Right cardiac atrium (tissue), 5 donors: ENCODE measurements at regions not wholly inside any gene's neighbourhood (a gene's known extent, or its start where the extent isn't known, plus 50 kb on each side); places are given as distances from the start of the nearest gene placed in this dataset.
"Not testable (repeated sequence)": the region's sequence is repeated elsewhere in the genome, so short reads cannot be mapped to it uniquely, and the experiment has no call there.

Experiments
- ATAC-seq, 2 donors: fragments of 200-7000 bp; cut with Tn5 transposase; one replicate each; pipeline versions ENCODE4 v1.8.0 to v1.9.1; 2020; ENCODE audit warnings: moderate library complexity in 2 of 2, mild to moderate bottlenecking in 1 of 2
- DNase-seq, 3 donors: peaks; one replicate each; pipeline ENCODE4 v3.0.0-alpha.2; 2020
- H3K27ac ChIP-seq: one replicate; pipeline ENCODE4 v1.5.1; 2013; ENCODE audit warnings: mild to moderate bottlenecking, low read length, control low read depth, moderate library complexity
- H3K27me3 ChIP-seq: one replicate; pipeline ENCODE4 v1.6.1; 2013; ENCODE audit not compliant: control insufficient read depth, insufficient read depth
- H3K4me1 ChIP-seq: one replicate; pipeline ENCODE4 v1.6.1; 2013; ENCODE audit warnings: low read length; ENCODE audit not compliant: control insufficient read depth, insufficient read depth
- H3K4me3 ChIP-seq: one replicate; pipeline ENCODE4 v1.5.1; 2013; ENCODE audit warnings: low read length, control low read depth
- H3K9me3 ChIP-seq: one replicate; pipeline ENCODE4 v1.6.1; 2013; ENCODE audit warnings: low read length; ENCODE audit not compliant: control insufficient read depth
- WGBS: extraction: QIAGEN DNeasy Blood & Tissue Kit; methylation state at CpG from one replicate; pipeline ENCODE4 v1.1.7; 2013; 5-methylcytosine and 5-hydroxymethylcytosine counted together
- intact Hi-C, 4 donors: fragments of 100-400 bp; cut with DNase I; formaldehyde crosslinking; loops; one replicate each; pipeline versions ENCODE4 v1.11.0 to v1.14.0; 2022 to 2023
- donor health status: healthy with polysubstance abuse.
- donor health status: DM: no; HTN: yes; CAD: no.
- donor health status: DM: no; HTN: no; CAD: no.
- donor health status: DM: no; HTN: yes; CAD: no; lungs with severe emphysema.
- donor health status: DM: yes; HTN: yes; CAD: no.

DNA sequence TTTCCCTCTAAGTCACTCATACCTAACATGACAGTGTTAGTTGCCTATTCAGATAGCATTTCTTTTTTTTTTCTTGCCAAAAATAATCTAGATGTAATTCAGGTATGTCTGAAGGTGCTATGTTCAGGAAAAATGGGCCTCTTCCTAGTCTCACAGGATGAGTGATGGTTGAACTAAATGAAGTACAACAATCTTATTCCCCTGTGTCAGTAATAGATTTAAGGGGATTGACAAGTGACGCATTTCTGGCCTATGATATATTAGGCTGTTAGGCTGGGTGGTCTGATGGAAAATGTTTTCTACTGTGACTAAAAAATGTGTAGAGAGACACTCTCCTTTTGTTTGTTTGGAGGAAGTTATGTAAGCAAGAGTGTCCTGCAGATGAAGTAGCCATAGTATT lies 878.7 kb upstream of the SLITRK1 start:
- no peaks in the 10 kb centered on the region for H3K9me3 ChIP-seq
- WGBS, result 86% methylated on average over 1 of the region's 1 CpG
- intact Hi-C loops, result no loop called here

DNA sequence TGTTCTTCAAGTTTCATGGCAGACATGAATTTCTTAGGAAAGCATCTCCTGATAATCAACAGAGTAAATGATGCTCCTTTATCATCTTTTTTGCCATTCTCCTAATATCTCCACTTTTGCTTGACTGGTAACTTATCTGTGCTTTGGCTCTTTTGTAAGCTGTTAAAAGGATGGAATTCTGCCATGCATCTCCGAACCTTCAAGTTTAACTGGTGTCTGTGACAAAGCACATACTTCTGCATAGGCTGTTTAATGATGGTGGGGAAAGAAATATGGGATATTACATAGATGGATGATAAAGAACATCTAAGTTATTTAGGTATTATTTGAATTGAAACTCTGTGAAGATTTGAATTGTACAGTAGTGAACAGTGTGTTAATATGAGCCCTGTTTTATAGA lies 866.9 kb upstream of the SLITRK1 start:
- H3K4me3 ChIP-seq, result no peak overlapping the region
- no peaks in the 10 kb centered on the region for H3K9me3 ChIP-seq
- intact Hi-C loops, result no loop called here
- no peak overlapping the region for H3K27ac ChIP-seq
- no peak for ATAC-seq
- 22% methylated on average over 1 of the region's 1 CpG for WGBS
- no peaks in the 10 kb centered on the region for H3K27me3 ChIP-seq
- H3K4me1 ChIP-seq, result no peaks in the 10 kb centered on the region
- DNase-seq, result no peak

More for the DNA sequence above, 878.7 kb upstream of the SLITRK1 start:
- ATAC-seq (no peak), DNase-seq (no peak)
- Histone ChIP-seq H3K27ac (no peak overlapping the region), H3K4me1 (no peaks in the 10 kb centered on the region), H3K4me3 (no peak overlapping the region), H3K27me3 (no peaks in the 10 kb centered on the region)

- H3K4me3 ChIP-seq, result no peak overlapping the region
- intact Hi-C loops, result no loop called here
- H3K4me1 ChIP-seq, result no peaks in the 10 kb centered on the region
These were observed 862.8 kb upstream of the SLITRK1 start for GRCh38 chr13:84745051-84745551.

GRCh38 chr13:84744203-84744602 lies 861.9 kb upstream of the SLITRK1 start:
- Histone ChIP-seq H3K27ac (no peak overlapping the region), H3K9me3 (no peaks in the 10 kb centered on the region), H3K27me3 (no peaks in the 10 kb centered on the region), H3K4me1 (no peaks in the 10 kb centered on the region), H3K4me3 (no peak overlapping the region)
- 73% methylated on average over 1 of the region's 1 CpG for WGBS
- ATAC-seq (no peak), DNase-seq (no peak)
- intact Hi-C loops, result no loop called here

More at GRCh38 chr13:84745051-84745551, 862.8 kb upstream of the SLITRK1 start:
- no peak for ATAC-seq
- no peaks in the 10 kb centered on the region for H3K9me3 ChIP-seq
- no peak overlapping the region for H3K27ac ChIP-seq
- H3K27me3 ChIP-seq, result no peaks in the 10 kb centered on the region
- DNase-seq, result no peak
- WGBS, result 81% methylated on average over 5 of the region's 5 CpGs

DNA sequence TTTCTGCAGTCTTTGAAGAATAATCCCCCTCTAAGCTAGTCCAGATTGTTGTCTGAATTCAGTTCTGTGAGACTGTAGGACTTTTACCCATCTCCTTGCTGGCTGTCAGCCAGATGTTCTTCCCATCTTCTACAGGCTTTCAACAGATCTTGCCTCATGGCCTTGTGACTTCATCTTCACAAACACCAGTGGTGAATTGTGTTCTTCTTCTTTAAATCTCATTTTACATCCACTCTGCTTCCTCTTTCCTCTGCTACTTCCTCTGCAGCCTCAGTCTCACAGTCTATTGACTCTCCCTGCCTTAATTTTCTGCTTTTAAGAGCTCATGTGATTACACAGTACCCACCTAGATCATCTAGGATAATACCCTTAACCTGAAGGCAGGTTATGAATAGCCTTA lies 859.0 kb upstream of the SLITRK1 start:
- Histone ChIP-seq H3K4me1 (no peaks in the 10 kb centered on the region), H3K4me3 (no peak overlapping the region), H3K27ac (no peak overlapping the region), H3K27me3 (no peaks in the 10 kb centered on the region), H3K9me3 (no peaks in the 10 kb centered on the region)
- intact Hi-C loops, result no loop called here
- ATAC-seq (no peak), DNase-seq (no peak)

DNA sequence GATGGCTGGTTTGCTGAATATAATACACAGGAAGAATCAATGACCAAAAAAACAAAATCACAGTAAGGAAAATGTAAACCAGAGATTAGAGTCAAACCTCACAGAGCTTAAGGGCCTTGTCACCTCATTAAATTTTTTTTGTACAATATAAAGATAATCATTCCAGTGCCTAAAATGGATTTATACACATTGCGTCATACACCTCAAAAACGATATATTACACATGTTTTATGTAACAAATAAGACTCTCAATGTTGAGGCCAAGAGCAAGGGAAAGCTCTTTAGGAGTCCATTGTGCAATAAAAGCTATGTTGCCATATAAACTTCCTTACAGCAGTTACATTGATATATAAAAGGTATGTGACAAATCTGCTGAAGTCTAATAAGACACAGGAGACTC lies 856.7 kb upstream of the SLITRK1 start:
- ATAC-seq (no peak), DNase-seq (no peak)
- no peak overlapping the region for H3K4me3 ChIP-seq
- no peaks in the 10 kb centered on the region for H3K4me1 ChIP-seq
- whole genome bisulfite sequencing, result 59% methylated on average over 2 of the region's 2 CpGs
- intact Hi-C loops, result no loop called here
- H3K27ac ChIP-seq, result no peak overlapping the region
- no peaks in the 10 kb centered on the region for H3K9me3 ChIP-seq
- H3K27me3 ChIP-seq, result no peaks in the 10 kb centered on the region

- H3K4me3 ChIP-seq, result no peak overlapping the region
- intact Hi-C loops, result no loop called here
- no peaks in the 10 kb centered on the region for H3K4me1 ChIP-seq
- DNase-seq, result no peak
- WGBS, result 28% methylated on average over 1 of the region's 1 CpG
- H3K27ac ChIP-seq, result no peak overlapping the region
- no peak for ATAC-seq
- H3K9me3 ChIP-seq, result no peaks in the 10 kb centered on the region
- H3K27me3 ChIP-seq, result no peaks in the 10 kb centered on the region
These were observed 855.4 kb upstream of the SLITRK1 start for GRCh38 chr13:84737661-84738060.

- no peaks in the 10 kb centered on the region for H3K27me3 ChIP-seq
- 60% methylated on average over 2 of the region's 2 CpGs for WGBS
- H3K9me3 ChIP-seq, result no peaks in the 10 kb centered on the region
- intact Hi-C loops, result no loop called here
- H3K4me3 ChIP-seq, result no peak overlapping the region
- no peak overlapping the region for H3K27ac ChIP-seq
- H3K4me1 ChIP-seq, result no peaks in the 10 kb centered on the region
- no peak for ATAC-seq
- DNase-seq, result no peak
These were observed 848.1 kb upstream of the SLITRK1 start for GRCh38 chr13:84730376-84730775.

GRCh38 chr13:84705982-84706710 lies 823.9 kb upstream of the SLITRK1 start:
- DNase-seq (no peak), ATAC-seq (no peak)
- Histone ChIP-seq H3K9me3 (no peaks in the 10 kb centered on the region), H3K4me1 (no peaks in the 10 kb centered on the region), H3K27me3 (no peaks in the 10 kb centered on the region), H3K4me3 (no peak overlapping the region), H3K27ac (no peak overlapping the region)
- 95% methylated on average over 2 of the region's 2 CpGs for WGBS
- intact Hi-C loops, result no loop called here

DNA sequence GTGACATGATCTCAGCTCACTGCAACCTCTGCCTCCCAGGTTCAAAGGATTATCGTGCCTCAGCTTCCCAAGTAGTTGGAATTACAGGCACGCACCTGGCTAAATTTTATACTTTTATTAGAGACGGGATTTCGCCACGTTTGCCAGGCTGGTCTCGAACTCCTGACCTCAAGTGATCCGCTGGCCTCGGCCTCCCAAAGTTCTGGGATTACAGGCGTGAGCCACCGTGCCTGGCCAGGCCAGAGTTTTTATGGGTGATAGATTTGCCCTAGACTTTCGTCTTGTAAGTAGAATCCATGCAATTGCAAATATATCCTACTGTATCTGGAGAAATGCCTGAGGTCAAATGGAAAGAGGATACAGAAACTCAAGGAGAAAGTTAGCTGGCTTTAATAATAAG lies 819.9 kb upstream of the SLITRK1 start:
- Histone ChIP-seq H3K27ac (no peak overlapping the region), H3K4me3 (no peak overlapping the region), H3K4me1 (no peaks in the 10 kb centered on the region), H3K27me3 (no peaks in the 10 kb centered on the region), H3K9me3 (no peaks in the 10 kb centered on the region)
- DNase-seq, result no peak
- WGBS, result 90% methylated on average over 11 of the region's 11 CpGs
- no peak for ATAC-seq
- intact Hi-C loops, result no loop called here

- H3K4me1 ChIP-seq, H3K4me3 ChIP-seq, H3K27me3 ChIP-seq, H3K27ac ChIP-seq, intact Hi-C loops, DNase-seq, H3K9me3 ChIP-seq, ATAC-seq: not testable (repeated sequence)
- 43% methylated on average over 1 of the region's 1 CpG for WGBS
These were observed 815.3 kb upstream of the SLITRK1 start for GRCh38 chr13:84697591-84697990.

DNA sequence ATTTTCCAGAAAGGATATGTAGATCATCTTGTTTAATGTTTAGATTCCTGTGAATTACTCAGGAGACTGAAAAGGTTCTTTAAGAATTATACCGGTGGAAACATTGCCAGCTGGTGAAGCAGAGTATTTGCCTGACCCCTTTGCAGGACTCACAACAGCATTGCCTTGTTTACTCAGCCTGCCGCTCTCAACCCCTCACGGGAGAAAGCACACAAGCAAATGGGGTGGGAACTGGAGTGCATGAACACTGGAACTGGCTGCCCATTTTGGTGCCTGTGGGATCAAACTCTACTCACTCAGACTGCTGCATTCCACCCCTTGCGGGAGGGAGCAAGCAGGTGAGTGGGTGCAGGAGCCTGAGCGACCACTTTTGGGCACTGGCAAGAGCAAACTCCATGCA lies 804.7 kb upstream of the SLITRK1 start:
- Histone ChIP-seq H3K4me1 (peaks cover 3% of the 10 kb centered on the region), H3K27me3 (no peaks in the 10 kb centered on the region), H3K4me3 (no peak overlapping the region), H3K9me3 (no peaks in the 10 kb centered on the region), H3K27ac (no peak overlapping the region)
- intact Hi-C loops, result no loop called here
- no peak for ATAC-seq
- DNase-seq, result no peak
- WGBS, result 89% methylated on average over 5 of the region's 5 CpGs
